T-helper 2 cell (primary cell): ENCODE measurements at regions not wholly inside any gene's neighbourhood (a gene's known extent, or its start where the extent isn't known, plus 50 kb on each side); places are given as distances from the start of the nearest gene placed in this dataset.

Experiments
- DNase-seq, 5 experiments: peaks; one replicate each; pipeline versions ENCODE4 v3.0.0 to v3.0.0-alpha.2; 2012 to 2022

- peak in 1 of 5 experiments; percentile 49 for DNase-seq
These were observed 336.7 kb upstream of the PLET1 start for GRCh38 chr11:112597286-112597790.

GRCh38 chr11:112599265-112599664 lies 338.6 kb upstream of the PLET1 start:
- DNase-seq = no peak

GRCh38 chr11:112599856-112600533 lies 339.3 kb upstream of the PLET1 start:
- DNase-seq = no peak

GRCh38 chr11:112605093-112605666 lies 344.5 kb upstream of the PLET1 start:
- DNase-seq = no peak

GRCh38 chr11:112606656-112607055 lies 346.0 kb upstream of the PLET1 start:
- no peak for DNase-seq

GRCh38 chr11:112608509-112608908 lies 347.8 kb upstream of the PLET1 start:
- no peak for DNase-seq

- DNase-seq = no peak
These were observed 349.8 kb upstream of the PLET1 start for GRCh38 chr11:112610494-112610893.

- DNase-seq = no peak
These were observed 350.0 kb upstream of the NCAM1 start for GRCh38 chr11:112610996-112611750.

GRCh38 chr11:112611771-112612170 lies 349.4 kb upstream of the NCAM1 start:
- no peak for DNase-seq

- DNase-seq = no peak
These were observed 348.9 kb upstream of the NCAM1 start for GRCh38 chr11:112612250-112612849.

- no peak for DNase-seq
These were observed 347.9 kb upstream of the NCAM1 start for GRCh38 chr11:112613051-112613972.

- no peak for DNase-seq
These were observed 346.6 kb upstream of the NCAM1 start for GRCh38 chr11:112614605-112615004.

GRCh38 chr11:112615238-112615637 lies 346.0 kb upstream of the NCAM1 start:
- no peak for DNase-seq

GRCh38 chr11:112615891-112616290 lies 345.3 kb upstream of the NCAM1 start:
- no peak for DNase-seq

GRCh38 chr11:112616327-112617097 lies 344.7 kb upstream of the NCAM1 start:
- no peak for DNase-seq

GRCh38 chr11:112617098-112617425 lies 344.2 kb upstream of the NCAM1 start:
- no peak for DNase-seq

GRCh38 chr11:112617977-112618826 lies 343.0 kb upstream of the NCAM1 start:
- no peak for DNase-seq

GRCh38 chr11:112619106-112619505 lies 342.1 kb upstream of the NCAM1 start:
- DNase-seq = no peak

- no peak for DNase-seq
These were observed 340.4 kb upstream of the NCAM1 start for GRCh38 chr11:112620621-112621394.

GRCh38 chr11:112623057-112623456 lies 338.2 kb upstream of the NCAM1 start:
- DNase-seq = no peak
